ENCODE measurements at regions not wholly inside any gene's neighbourhood (a gene's known extent, or its start where the extent isn't known, plus 50 kb on each side); places are given as distances from the start of the nearest gene placed in this dataset.

- TF ChIP-seq EP300 (IDR thresholded peaks at IDR 0.05) (no peak), POLR2AphosphoS5 (IDR thresholded peaks at IDR 0.05) (no peak), POLR2A (IDR thresholded peaks at IDR 0.05) (no peak)
- TF ChIP-seq, protein P1, sequence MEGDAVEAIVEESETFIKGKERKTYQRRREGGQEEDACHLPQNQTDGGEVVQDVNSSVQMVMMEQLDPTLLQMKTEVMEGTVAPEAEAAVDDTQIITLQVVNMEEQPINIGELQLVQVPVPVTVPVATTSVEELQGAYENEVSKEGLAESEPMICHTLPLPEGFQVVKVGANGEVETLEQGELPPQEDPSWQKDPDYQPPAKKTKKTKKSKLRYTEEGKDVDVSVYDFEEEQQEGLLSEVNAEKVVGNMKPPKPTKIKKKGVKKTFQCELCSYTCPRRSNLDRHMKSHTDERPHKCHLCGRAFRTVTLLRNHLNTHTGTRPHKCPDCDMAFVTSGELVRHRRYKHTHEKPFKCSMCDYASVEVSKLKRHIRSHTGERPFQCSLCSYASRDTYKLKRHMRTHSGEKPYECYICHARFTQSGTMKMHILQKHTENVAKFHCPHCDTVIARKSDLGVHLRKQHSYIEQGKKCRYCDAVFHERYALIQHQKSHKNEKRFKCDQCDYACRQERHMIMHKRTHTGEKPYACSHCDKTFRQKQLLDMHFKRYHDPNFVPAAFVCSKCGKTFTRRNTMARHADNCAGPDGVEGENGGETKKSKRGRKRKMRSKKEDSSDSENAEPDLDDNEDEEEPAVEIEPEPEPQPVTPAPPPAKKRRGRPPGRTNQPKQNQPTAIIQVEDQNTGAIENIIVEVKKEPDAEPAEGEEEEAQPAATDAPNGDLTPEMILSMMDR (IDR thresholded peaks at IDR 0.05), result no peak
- Histone ChIP-seq H3K4me1 (no peaks in the 10 kb centered on the region), H3K4me3 (no peak overlapping the region), H3K9me3 (no peaks in the 10 kb centered on the region), H3K27ac (no peak overlapping the region), H3K27me3 (no peaks in the 10 kb centered on the region), H3K36me3 (no peaks in the 10 kb centered on the region)
- WGBS, 2 donors (ENCODE audit: low coverage in 1 of 2), result 72 to 76% methylated on average over 4 of the region's 4 CpGs
- no peak for ATAC-seq
Measured at GRCh38 chr5:52255308-52255707, 532.4 kb upstream of the ITGA1 start.

- WGBS, 2 donors (ENCODE audit: low coverage in 1 of 2), result 40 to 44% methylated on average over 1 to 3 of the region's 3 CpGs
- no peaks in the 10 kb centered on the region for H3K9me3 ChIP-seq
- H3K27me3 ChIP-seq, result no peaks in the 10 kb centered on the region
- no peaks in the 10 kb centered on the region for H3K4me1 ChIP-seq
- no peak overlapping the region for H3K4me3 ChIP-seq
- H3K36me3 ChIP-seq, result no peaks in the 10 kb centered on the region
- no peak for TF ChIP-seq POLR2A (IDR thresholded peaks at IDR 0.05)
- no peak for ATAC-seq
- no peak overlapping the region for H3K27ac ChIP-seq
Measured at GRCh38 chr5:52262844-52263243, 524.9 kb upstream of the ITGA1 start.

- no peak for ATAC-seq
- Histone ChIP-seq H3K9me3 (no peaks in the 10 kb centered on the region), H3K4me3 (peak overlapping the region; percentile 19 to 27), H3K27me3 (no peaks in the 10 kb centered on the region), H3K36me3 (no peaks in the 10 kb centered on the region), H3K27ac (no peak overlapping the region), H3K4me1 (no peaks in the 10 kb centered on the region)
- no peak for TF ChIP-seq POLR2AphosphoS5 (IDR thresholded peaks at IDR 0.05)
- TF ChIP-seq POLR2A (IDR thresholded peaks at IDR 0.05), result no peak
- no peak for TF ChIP-seq EP300 (IDR thresholded peaks at IDR 0.05)
- TF ChIP-seq, protein P1 (IDR thresholded peaks at IDR 0.05), result no peak
- WGBS, 2 donors (ENCODE audit: low coverage in 1 of 2), result 38 to 40% methylated on average over 1 of the region's 1 CpG
Measured at GRCh38 chr5:52269401-52269800, 518.3 kb upstream of the ITGA1 start.

DNA sequence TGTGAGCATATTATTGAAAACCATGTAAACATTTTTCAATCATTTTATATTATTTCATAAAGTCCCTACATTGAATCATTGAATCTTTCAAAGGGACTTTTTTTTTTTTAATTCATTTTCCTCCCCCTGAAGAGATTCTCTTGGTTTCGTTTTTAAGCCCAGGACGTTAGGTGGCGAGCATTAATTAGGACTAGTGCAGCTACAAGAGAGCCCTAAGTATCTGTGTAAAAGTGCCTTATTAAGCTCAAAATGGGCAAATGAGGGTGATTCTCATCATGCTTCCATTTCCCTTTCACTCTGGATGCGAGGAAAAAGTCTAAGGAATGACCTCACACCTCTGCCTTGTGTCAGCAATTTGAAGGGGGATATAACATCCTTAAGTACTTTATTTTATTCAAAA lies 517.9 kb upstream of the ITGA1 start:
- H3K36me3 ChIP-seq, result no peaks in the 10 kb centered on the region
- ATAC-seq, result no peak
- H3K4me3 ChIP-seq, result peak overlapping the region; percentile 19 to 27
- no peak for TF ChIP-seq POLR2AphosphoS5 (IDR thresholded peaks at IDR 0.05)
- no peak for TF ChIP-seq EP300 (IDR thresholded peaks at IDR 0.05)
- TF ChIP-seq POLR2A (IDR thresholded peaks at IDR 0.05), result no peak
- TF ChIP-seq, protein P1 (IDR thresholded peaks at IDR 0.05), result no peak
- no peaks in the 10 kb centered on the region for H3K9me3 ChIP-seq
- no peaks in the 10 kb centered on the region for H3K27me3 ChIP-seq
- WGBS, 2 donors (ENCODE audit: low coverage in 1 of 2), result 40 to 63% methylated on average over 3 to 4 of the region's 4 CpGs
- H3K27ac ChIP-seq, result no peak overlapping the region
- H3K4me1 ChIP-seq, result no peaks in the 10 kb centered on the region

DNA sequence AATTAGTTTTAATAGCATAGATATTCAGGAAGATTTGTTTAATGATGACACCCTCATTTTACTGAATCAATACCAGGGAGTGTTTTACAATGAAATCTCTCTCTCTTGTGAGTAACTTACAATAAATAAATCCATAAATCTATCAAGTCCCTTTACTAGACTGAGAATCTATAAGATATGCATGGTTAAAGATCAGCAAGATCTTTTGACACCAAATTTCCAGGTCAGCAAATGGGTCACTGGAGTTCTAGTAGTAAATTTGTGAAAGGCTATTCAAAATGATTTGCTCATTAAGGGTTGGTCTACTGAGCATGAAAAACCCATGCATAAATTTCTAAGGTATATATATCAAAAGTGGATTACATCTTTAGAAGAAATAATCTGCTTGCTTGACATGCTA lies 512.1 kb upstream of the ITGA1 start:
- TF ChIP-seq EP300 (IDR thresholded peaks at IDR 0.05), result no peak
- no peak for TF ChIP-seq POLR2A (IDR thresholded peaks at IDR 0.05)
- Histone ChIP-seq H3K27ac (no peak overlapping the region), H3K27me3 (no peaks in the 10 kb centered on the region), H3K36me3 (no peaks in the 10 kb centered on the region), H3K4me3 (no peak overlapping the region), H3K4me1 (no peaks in the 10 kb centered on the region), H3K9me3 (no peaks in the 10 kb centered on the region)
- no peak for ATAC-seq

DNA sequence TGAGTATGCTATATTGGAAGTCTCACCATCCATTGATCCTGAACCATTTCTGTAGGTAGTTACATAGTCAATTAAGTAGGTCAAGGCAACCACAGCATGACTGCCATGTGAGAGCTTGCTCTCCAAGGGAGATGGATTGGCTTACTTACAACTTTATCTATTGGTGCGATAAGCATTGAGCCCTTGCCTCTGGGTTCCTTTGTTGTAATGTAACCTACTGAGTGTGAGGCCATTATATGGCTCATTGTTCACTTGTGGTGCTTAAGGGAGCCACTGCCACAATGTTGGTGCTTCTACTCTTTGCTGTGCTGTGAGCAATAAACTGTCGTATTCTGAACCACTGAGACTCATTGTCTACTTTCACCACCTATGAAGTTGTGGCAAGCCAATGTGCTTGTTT lies 510.6 kb upstream of the ITGA1 start:
- H3K27ac ChIP-seq, result no peak overlapping the region

More for the DNA sequence above, 510.6 kb upstream of the ITGA1 start:
- no peak for ATAC-seq
- WGBS, 2 donors (ENCODE audit: low coverage in 1 of 2), result 72 to 86% methylated on average over 2 of the region's 2 CpGs
- Histone ChIP-seq H3K9me3 (no peaks in the 10 kb centered on the region), H3K36me3 (no peaks in the 10 kb centered on the region), H3K27me3 (no peaks in the 10 kb centered on the region), H3K4me3 (no peak overlapping the region), H3K4me1 (no peaks in the 10 kb centered on the region)
- TF ChIP-seq POLR2AphosphoS5 (IDR thresholded peaks at IDR 0.05), result no peak
- TF ChIP-seq, protein P1 (IDR thresholded peaks at IDR 0.05), result no peak
- no peak for TF ChIP-seq POLR2A (IDR thresholded peaks at IDR 0.05)
- no peak for TF ChIP-seq EP300 (IDR thresholded peaks at IDR 0.05)
